Fibroblast of pulmonary artery (primary cell): ENCODE measurements at regions not wholly inside any gene's neighbourhood (a gene's known extent, or its start where the extent isn't known, plus 50 kb on each side); places are given as distances from the start of the nearest gene placed in this dataset.
"Not testable (repeated sequence)": the region's sequence is repeated elsewhere in the genome, so short reads cannot be mapped to it uniquely, and the experiment has no call there.

Experiments used
- DNase-seq: peaks from one replicate; pipeline ENCODE4 v3.0.0-alpha.2; 2010; ENCODE audit warnings: low read depth
- H3K4me3 ChIP-seq: replicated peaks from 2 replicates; pipeline ENCODE4 v1.5.1; 2011; ENCODE audit warnings: low read depth, mild to moderate bottlenecking, control low read depth, low read length, moderate library complexity
- CTCF ChIP-seq: IDR thresholded peaks from 2 replicates; pipeline ENCODE4 v1.5.1; 2011; ENCODE audit warnings: mild to moderate bottlenecking, control low read depth, low read length, inconsistent platforms; ENCODE audit errors: missing control alignments

GRCh38 chr15:35182841-35183479, 97.9 kb upstream of the NANOGP8 start:
- H3K4me3 ChIP-seq, result no peak overlapping the region
- no peak for TF ChIP-seq CTCF
- DNase-seq, result no peak

GRCh38 chr15:35181538-35181937, 96.4 kb upstream of the NANOGP8 start:
- H3K4me3 ChIP-seq, result no peak overlapping the region
- TF ChIP-seq CTCF, result no peak
- DNase-seq, result peak; percentile 60

- no peak overlapping the region for H3K4me3 ChIP-seq
- TF ChIP-seq CTCF, result no peak
- DNase-seq, result no peak
These were observed 94.6 kb upstream of the NANOGP8 start for GRCh38 chr15:35179739-35180138.

GRCh38 chr15:35178186-35178585, 93.1 kb upstream of the NANOGP8 start:
- DNase-seq, H3K4me3 ChIP-seq: not testable (repeated sequence)

- DNase-seq, result no peak
- no peak for TF ChIP-seq CTCF
- H3K4me3 ChIP-seq, result no peak overlapping the region
These were observed 89.9 kb upstream of the NANOGP8 start for GRCh38 chr15:35174948-35175347.

GRCh38 chr15:35173444-35174118, 88.5 kb upstream of the NANOGP8 start:
- DNase-seq, result peak; percentile 42
- TF ChIP-seq CTCF, result no peak
- H3K4me3 ChIP-seq, result no peak overlapping the region

GRCh38 chr15:35170207-35170606, 85.1 kb upstream of the NANOGP8 start:
- DNase-seq, result peak; percentile 11
- TF ChIP-seq CTCF, result no peak

More at GRCh38 chr15:35170207-35170606, 85.1 kb upstream of the NANOGP8 start:
- H3K4me3 ChIP-seq, result no peak overlapping the region
